HG03432 (cell line): ENCODE measurements at regions not wholly inside any gene's neighbourhood (a gene's known extent, or its start where the extent isn't known, plus 50 kb on each side); places are given as distances from the start of the nearest gene placed in this dataset.
A peak's percentile ranks its signal among the peaks of the same experiment; 100 is the strongest.

ENCODE experiments used
- ATAC-seq: cut with Tn5 transposase; IDR thresholded peaks from one replicate; pipeline ENCODE4 v1.9.1; 2021; ENCODE audit warnings: mild to moderate bottlenecking, moderate library complexity; ENCODE audit not compliant: unreplicated experiment

- ATAC-seq, result no peak
These were observed 332.2 kb upstream of the PLXNA2 start for GRCh38 chr1:208576425-208576824.

- no peak for ATAC-seq
These were observed 333.3 kb upstream of the PLXNA2 start for GRCh38 chr1:208577381-208577905.

- no peak for ATAC-seq
These were observed 337.0 kb upstream of the PLXNA2 start for GRCh38 chr1:208581209-208581608.

- ATAC-seq, result no peak
These were observed 337.5 kb upstream of the PLXNA2 start for GRCh38 chr1:208581667-208582066.

GRCh38 chr1:208584167-208584755 lies 340.1 kb upstream of the PLXNA2 start:
- no peak for ATAC-seq

- ATAC-seq, result peak; percentile 95
These were observed 342.9 kb upstream of the PLXNA2 start for GRCh38 chr1:208587110-208587509.

GRCh38 chr1:208593306-208594006 lies 349.3 kb upstream of the PLXNA2 start:
- ATAC-seq, result no peak

- ATAC-seq, result no peak
These were observed 351.1 kb upstream of the PLXNA2 start for GRCh38 chr1:208595236-208595635.

- ATAC-seq, result no peak
These were observed 351.6 kb upstream of the PLXNA2 start for GRCh38 chr1:208595745-208596144.

- no peak for ATAC-seq
These were observed 353.4 kb upstream of the PLXNA2 start for GRCh38 chr1:208597571-208597970.

GRCh38 chr1:208598021-208598420 lies 353.8 kb upstream of the PLXNA2 start:
- no peak for ATAC-seq

GRCh38 chr1:208599063-208599462 lies 354.9 kb upstream of the PLXNA2 start:
- ATAC-seq, result no peak

- no peak for ATAC-seq
These were observed 356.4 kb upstream of the PLXNA2 start for GRCh38 chr1:208600456-208601190.

GRCh38 chr1:208601561-208601960 lies 357.4 kb upstream of the PLXNA2 start:
- no peak for ATAC-seq

GRCh38 chr1:208603721-208604120 lies 359.5 kb upstream of the PLXNA2 start:
- ATAC-seq, result peak; percentile 7

GRCh38 chr1:208604295-208604694 lies 360.1 kb upstream of the PLXNA2 start:
- peak; percentile 98 for ATAC-seq

- no peak for ATAC-seq
These were observed 362.8 kb upstream of the PLXNA2 start for GRCh38 chr1:208606959-208607358.

GRCh38 chr1:208607616-208608015 lies 363.4 kb upstream of the PLXNA2 start:
- no peak for ATAC-seq

- no peak for ATAC-seq
These were observed 370.4 kb upstream of the PLXNA2 start for GRCh38 chr1:208614610-208615009.

- ATAC-seq, result no peak
These were observed 371.2 kb upstream of the PLXNA2 start for GRCh38 chr1:208615371-208615770.

GRCh38 chr1:208616776-208617175 lies 372.6 kb upstream of the PLXNA2 start:
- no peak for ATAC-seq
